A549 (cell line): ENCODE measurements at regions not wholly inside any gene's neighbourhood (a gene's known extent, or its start where the extent isn't known, plus 50 kb on each side); places are given as distances from the start of the nearest gene placed in this dataset.

ENCODE experiments used
- ESRRA ChIP-seq: fragments of 150-350 bp; IDR thresholded peaks from 2 replicates; pipeline ENCODE4 v1.6.1; 2014; ENCODE audit warnings: mild to moderate bottlenecking, low read length, borderline replicate concordance
- HOXA7 ChIP-seq: fragments of 250-450 bp; sonication (Bioruptor Pico); IDR thresholded peaks from 2 replicates; pipeline ENCODE4 v1.5.0; 2020; ENCODE audit warnings: mild to moderate bottlenecking, moderate library complexity
- MAFK ChIP-seq: fragments of 450-650 bp; IDR thresholded peaks from 2 replicates; pipeline ENCODE4 v1.6.1; 2014; ENCODE audit not compliant: partially characterized antibody
- MAZ ChIP-seq: fragments of 150-350 bp; IDR thresholded peaks from 2 replicates; pipeline ENCODE4 v1.6.1; 2014; ENCODE audit warnings: antibody characterized with exemption, low read depth, low read length, borderline replicate concordance
- POLR2A ChIP-seq: IDR thresholded peaks from 2 replicates; pipeline ENCODE4 v1.6.1; 2012; ENCODE audit warnings: mild to moderate bottlenecking, low read length
- RNF2 ChIP-seq: fragments of 200-600 bp; sonication (generic); IDR thresholded peaks from 2 replicates; pipeline ENCODE4 v1.6.1; 2016; ENCODE audit warnings: low read depth, mild to moderate bottlenecking, antibody characterized with exemption, moderate library complexity, borderline replicate concordance
- SMC3 ChIP-seq: fragments of >200 bp; sonication (Bioruptor Twin); formaldehyde crosslinking; IDR thresholded peaks from 3 replicates; pipeline ENCODE4 v1.6.1; 2018; ENCODE audit warnings: inconsistent platforms
- TP53 ChIP-seq: fragments of 250-450 bp; sonication (Bioruptor Pico); IDR thresholded peaks from 2 replicates; pipeline ENCODE4 v1.5.0; 2021; ENCODE audit warnings: mild to moderate bottlenecking, moderate library complexity
- TF ChIP-seq, protein P1 (sequence below): fragments of >200 bp; sonication (Bioruptor Twin); formaldehyde crosslinking; IDR thresholded peaks from 3 replicates; pipeline ENCODE4 v1.5.1; 2016

DNA sequence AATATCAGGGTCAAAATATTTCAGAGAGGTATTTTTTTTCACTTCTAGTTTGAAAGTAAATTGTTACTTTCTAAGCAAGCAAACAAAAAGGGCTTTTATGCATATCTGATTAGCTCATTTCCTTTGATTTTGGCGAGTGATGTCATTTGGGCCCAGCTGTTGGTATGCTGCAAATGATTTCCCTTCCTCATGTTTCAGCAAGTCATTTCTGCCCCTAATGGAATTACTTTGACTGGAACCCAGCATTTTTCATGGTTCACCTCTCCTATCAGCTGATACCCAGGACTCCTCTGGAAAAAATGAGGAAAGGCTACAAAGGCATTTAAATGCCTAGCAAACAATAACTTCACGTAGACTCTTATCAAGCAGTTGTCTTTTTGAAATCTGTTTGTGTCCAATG is 500.6 kb downstream of the EBF1 start:
- TF ChIP-seq MAZ (no peak), ESRRA (no peak), RNF2 (no peak), POLR2A (no peak), TP53 (CRISPR knock-in tag) (no peak), MAFK (no peak), SMC3 (no peak), HOXA7 (CRISPR knock-in tag) (no peak)
- TF ChIP-seq, protein P1, sequence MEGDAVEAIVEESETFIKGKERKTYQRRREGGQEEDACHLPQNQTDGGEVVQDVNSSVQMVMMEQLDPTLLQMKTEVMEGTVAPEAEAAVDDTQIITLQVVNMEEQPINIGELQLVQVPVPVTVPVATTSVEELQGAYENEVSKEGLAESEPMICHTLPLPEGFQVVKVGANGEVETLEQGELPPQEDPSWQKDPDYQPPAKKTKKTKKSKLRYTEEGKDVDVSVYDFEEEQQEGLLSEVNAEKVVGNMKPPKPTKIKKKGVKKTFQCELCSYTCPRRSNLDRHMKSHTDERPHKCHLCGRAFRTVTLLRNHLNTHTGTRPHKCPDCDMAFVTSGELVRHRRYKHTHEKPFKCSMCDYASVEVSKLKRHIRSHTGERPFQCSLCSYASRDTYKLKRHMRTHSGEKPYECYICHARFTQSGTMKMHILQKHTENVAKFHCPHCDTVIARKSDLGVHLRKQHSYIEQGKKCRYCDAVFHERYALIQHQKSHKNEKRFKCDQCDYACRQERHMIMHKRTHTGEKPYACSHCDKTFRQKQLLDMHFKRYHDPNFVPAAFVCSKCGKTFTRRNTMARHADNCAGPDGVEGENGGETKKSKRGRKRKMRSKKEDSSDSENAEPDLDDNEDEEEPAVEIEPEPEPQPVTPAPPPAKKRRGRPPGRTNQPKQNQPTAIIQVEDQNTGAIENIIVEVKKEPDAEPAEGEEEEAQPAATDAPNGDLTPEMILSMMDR: no peak
